Testis (tissue), 2 donors: ENCODE measurements at regions not wholly inside any gene's neighbourhood (a gene's known extent, or its start where the extent isn't known, plus 50 kb on each side); places are given as distances from the start of the nearest gene placed in this dataset.

Experiments used
- DNase-seq: peaks from one replicate; pipeline ENCODE4 v3.0.0-alpha.2; 2019
- H3K27ac ChIP-seq, 2 donors: fragments of 200-600 bp; sonication (generic); one replicate each; pipeline ENCODE4 v1.5.1; 2019
- H3K27me3 ChIP-seq: fragments of 200-600 bp; sonication (generic); one replicate; pipeline ENCODE4 v1.5.1; 2019
- H3K36me3 ChIP-seq: fragments of 200-600 bp; sonication (generic); one replicate; pipeline ENCODE4 v1.5.1; 2017; ENCODE audit warnings: low read depth; ENCODE audit errors: missing control alignments
- H3K4me1 ChIP-seq: fragments of 200-600 bp; sonication (generic); one replicate; pipeline ENCODE4 v1.5.1; 2019
- H3K4me3 ChIP-seq, 2 donors: fragments of 200-600 bp; sonication (generic); one replicate each; pipeline ENCODE4 v1.5.1; 2017 to 2019
- H3K9me3 ChIP-seq: fragments of 200-600 bp; sonication (generic); one replicate; pipeline ENCODE4 v1.5.1; 2017
- CTCF ChIP-seq, 3 experiments: fragments of 450-650 bp in 2 of 3; fragments of 200-600 bp in 1 of 3; sonication (generic) in 1 of 3; IDR thresholded peaks; one replicate each; pipeline ENCODE4 v1.5.1; 2016 to 2019; ENCODE audit warnings: antibody characterized with exemption in 3 of 3, mild to moderate bottlenecking in 2 of 3, moderate library complexity in 1 of 3
- POLR2A ChIP-seq: fragments of 450-650 bp; IDR thresholded peaks from one replicate; pipeline ENCODE4 v1.6.1; 2017; ENCODE audit warnings: antibody characterized with exemption, mild to moderate bottlenecking, moderate library complexity
- WGBS, 2 donors: methylation state at CpG; one replicate each; pipeline ENCODE4 v1.1.5; 2018; 5-methylcytosine and 5-hydroxymethylcytosine counted together
- intact Hi-C: fragments of 100-400 bp; cut with DNase I; formaldehyde crosslinking; loops from one replicate; pipeline ENCODE4 v1.15.1; 2023; ENCODE audit warnings: low total_unique reads

- Histone ChIP-seq H3K27me3 (no peaks in the 10 kb centered on the region), H3K4me1 (no peaks in the 10 kb centered on the region), H3K36me3 (no peaks in the 10 kb centered on the region), H3K27ac (no peak overlapping the region), H3K4me3 (no peak overlapping the region), H3K9me3 (no peaks in the 10 kb centered on the region)
- intact Hi-C loops = no loop called here
- 81 to 89% methylated on average over 5 of the region's 5 CpGs for whole genome bisulfite sequencing, 2 donors
- DNase-seq = no peak
- TF ChIP-seq POLR2A (no peak), CTCF (IDR thresholded peaks at IDR 0.05) (no peak)
Observed at GRCh38 chr5:12716664-12717063, 812.4 kb upstream of the CTNND2 start.

- no peaks in the 10 kb centered on the region for H3K9me3 ChIP-seq
- intact Hi-C loops = no loop called here
- no peak for TF ChIP-seq POLR2A
- TF ChIP-seq CTCF (IDR thresholded peaks at IDR 0.05) = no peak
- no peaks in the 10 kb centered on the region for H3K4me1 ChIP-seq
- no peak overlapping the region for H3K4me3 ChIP-seq
- H3K36me3 ChIP-seq = no peaks in the 10 kb centered on the region
- no peak for DNase-seq
- H3K27me3 ChIP-seq = no peaks in the 10 kb centered on the region
- no peak overlapping the region for H3K27ac ChIP-seq
Observed at GRCh38 chr5:12707560-12707959, 803.3 kb upstream of the CTNND2 start.

- intact Hi-C loops = no loop called here
- 82 to 83% methylated on average over 2 of the region's 2 CpGs for WGBS, 2 donors
Observed at GRCh38 chr5:12704955-12705354, 800.7 kb upstream of the CTNND2 start.

GRCh38 chr5:12703254-12703653, 799.0 kb upstream of the CTNND2 start:
- DNase-seq = no peak
- Histone ChIP-seq H3K27ac (no peak overlapping the region), H3K4me3 (no peak overlapping the region), H3K9me3 (no peaks in the 10 kb centered on the region), H3K4me1 (no peaks in the 10 kb centered on the region), H3K27me3 (no peaks in the 10 kb centered on the region), H3K36me3 (no peaks in the 10 kb centered on the region)
- TF ChIP-seq POLR2A = no peak
- no peak for TF ChIP-seq CTCF (IDR thresholded peaks at IDR 0.05)
- 81 to 90% methylated on average over 1 of the region's 1 CpG for WGBS, 2 donors
- intact Hi-C loops = no loop called here

More at GRCh38 chr5:12704955-12705354, 800.7 kb upstream of the CTNND2 start:
- no peaks in the 10 kb centered on the region for H3K27me3 ChIP-seq
- TF ChIP-seq POLR2A (no peak), CTCF (IDR thresholded peaks at IDR 0.05) (no peak)
- H3K27ac ChIP-seq = no peak overlapping the region
- H3K4me3 ChIP-seq = no peak overlapping the region
- DNase-seq = no peak
- H3K9me3 ChIP-seq = no peaks in the 10 kb centered on the region
- H3K36me3 ChIP-seq = no peaks in the 10 kb centered on the region
- no peaks in the 10 kb centered on the region for H3K4me1 ChIP-seq

- Histone ChIP-seq H3K27me3 (no peaks in the 10 kb centered on the region), H3K27ac (no peak overlapping the region), H3K36me3 (no peaks in the 10 kb centered on the region), H3K4me1 (no peaks in the 10 kb centered on the region), H3K4me3 (no peak overlapping the region), H3K9me3 (no peaks in the 10 kb centered on the region)
- intact Hi-C loops = no loop called here
- no peak for DNase-seq
- no peak for TF ChIP-seq CTCF (IDR thresholded peaks at IDR 0.05)
- TF ChIP-seq POLR2A = no peak
- WGBS, 2 donors = 80% methylated on average over 1 of the region's 1 CpG
Observed at GRCh38 chr5:12695651-12696050, 791.4 kb upstream of the CTNND2 start.
